GM18868 (cell line): ENCODE measurements at regions not wholly inside any gene's neighbourhood (a gene's known extent, or its start where the extent isn't known, plus 50 kb on each side); places are given as distances from the start of the nearest gene placed in this dataset.

Experiments used
- ATAC-seq: cut with Tn5 transposase; IDR thresholded peaks from one replicate; pipeline ENCODE4 v1.9.1; 2021; ENCODE audit warnings: mild to moderate bottlenecking, moderate library complexity; ENCODE audit not compliant: unreplicated experiment

DNA sequence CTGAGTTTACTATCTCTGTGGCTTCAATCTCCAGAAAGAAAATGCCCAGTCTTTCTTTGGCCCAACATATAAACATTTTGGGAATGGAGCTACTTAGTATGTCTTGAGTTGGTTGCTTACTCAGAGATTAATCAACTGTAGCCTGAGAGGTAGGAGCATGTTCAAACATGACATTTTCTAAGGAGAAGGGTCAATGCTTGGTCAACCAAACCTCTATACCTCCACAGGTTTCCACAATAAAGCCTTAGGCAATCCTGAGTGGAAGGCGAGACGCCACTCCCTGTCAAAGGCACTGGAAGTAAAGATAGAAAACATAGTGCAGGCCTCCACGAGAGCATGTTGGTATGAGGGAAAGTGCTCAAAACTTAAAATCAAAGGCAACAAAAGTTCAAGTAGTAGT lies 411.4 kb downstream of the KCTD16 start:
- no peak for ATAC-seq

- no peak for ATAC-seq
These were observed 410.4 kb downstream of the KCTD16 start for GRCh38 chr5:144581044-144581443.

DNA sequence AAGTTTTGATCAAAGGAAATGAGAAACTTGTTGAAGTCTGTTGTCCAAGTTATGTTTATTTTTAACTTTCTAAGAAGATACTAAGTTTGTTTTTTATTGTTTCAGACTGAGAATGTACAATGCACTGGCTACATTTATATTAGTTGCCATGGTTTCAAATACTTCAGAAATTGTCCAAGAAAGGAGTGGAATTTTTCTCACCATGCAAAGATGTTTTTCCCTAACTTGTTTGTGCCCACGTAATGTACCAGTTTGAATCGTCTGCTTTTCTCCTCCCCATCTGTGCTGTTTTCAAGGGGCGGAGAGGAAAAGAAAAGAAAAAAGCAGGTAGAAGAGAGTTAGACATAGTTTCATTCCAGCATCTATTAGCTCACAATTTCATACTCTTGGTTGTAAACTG lies 407.0 kb downstream of the KCTD16 start:
- no peak for ATAC-seq

DNA sequence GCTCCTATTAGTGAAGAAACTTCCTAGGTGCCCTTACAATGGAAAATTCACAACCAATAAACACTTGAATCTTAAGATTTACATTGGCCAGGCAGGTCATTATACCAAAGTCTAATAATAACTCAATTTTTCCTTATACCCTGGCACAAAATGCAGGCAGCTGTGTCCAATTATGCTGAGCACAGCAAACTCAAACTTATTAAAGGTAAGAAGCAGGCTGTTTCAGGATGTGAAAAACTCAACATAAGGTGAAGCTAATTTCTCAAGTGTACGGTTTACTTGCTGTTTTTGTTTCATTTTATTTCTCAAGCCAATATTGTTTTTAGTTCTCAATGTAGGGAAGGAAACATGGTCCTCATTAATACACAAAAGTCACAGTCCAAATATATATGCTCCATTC lies 405.1 kb downstream of the KCTD16 start:
- ATAC-seq: no peak

DNA sequence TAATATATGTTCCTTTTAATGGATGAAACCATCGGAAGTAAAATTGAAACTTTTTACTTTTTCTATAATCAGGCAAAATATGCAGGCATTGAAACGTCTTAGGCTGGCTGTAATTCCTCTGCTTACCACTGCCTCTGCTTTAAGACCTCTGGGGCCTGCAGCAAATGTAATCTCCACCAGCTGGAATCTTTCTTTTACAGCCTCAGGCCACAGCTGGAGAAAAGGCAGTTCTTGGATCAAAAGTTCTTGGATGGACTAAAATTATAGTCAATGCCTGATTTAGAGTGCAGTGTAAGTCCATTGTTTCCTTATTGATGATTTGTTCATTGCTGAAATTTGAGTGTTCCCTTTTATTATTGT lies 396.7 kb downstream of the KCTD16 start:
- ATAC-seq: no peak

DNA sequence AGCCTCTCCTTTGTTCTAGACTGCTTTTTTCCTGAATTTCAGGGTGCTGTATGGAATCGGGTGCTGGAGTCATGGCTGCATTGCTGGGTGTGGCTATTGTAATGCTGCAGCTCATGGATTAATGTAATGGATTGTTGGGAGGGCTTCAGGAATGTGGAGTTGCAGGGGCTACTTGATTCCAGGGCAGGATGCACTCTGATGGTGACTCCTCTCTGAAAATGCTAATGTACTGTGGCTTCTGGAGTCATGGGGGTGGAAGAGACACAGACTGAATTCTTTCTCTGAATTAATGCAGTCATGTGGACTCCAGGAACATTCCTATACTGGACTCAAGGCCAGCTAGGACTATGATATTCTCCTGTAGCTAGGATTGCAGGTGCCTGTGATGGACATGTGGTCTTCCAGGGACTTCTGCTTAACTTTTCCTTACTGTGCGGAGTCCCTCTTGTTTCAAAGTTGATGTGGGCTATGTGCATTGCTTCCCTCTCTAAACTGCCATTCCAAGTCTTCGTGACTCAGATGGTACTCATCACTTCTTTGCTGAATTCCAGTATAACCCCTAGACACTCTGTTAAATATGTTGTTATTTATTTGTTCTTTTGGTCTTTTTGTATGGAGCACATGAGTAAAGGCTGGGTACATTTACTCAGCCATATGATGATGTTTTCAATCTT lies 396.2 kb downstream of the KCTD16 start:
- no peak for ATAC-seq

- no peak for ATAC-seq
These were observed 378.9 kb downstream of the KCTD16 start for GRCh38 chr5:144549580-144549979.

- no peak for ATAC-seq
These were observed 378.3 kb downstream of the KCTD16 start for GRCh38 chr5:144548936-144549335.

DNA sequence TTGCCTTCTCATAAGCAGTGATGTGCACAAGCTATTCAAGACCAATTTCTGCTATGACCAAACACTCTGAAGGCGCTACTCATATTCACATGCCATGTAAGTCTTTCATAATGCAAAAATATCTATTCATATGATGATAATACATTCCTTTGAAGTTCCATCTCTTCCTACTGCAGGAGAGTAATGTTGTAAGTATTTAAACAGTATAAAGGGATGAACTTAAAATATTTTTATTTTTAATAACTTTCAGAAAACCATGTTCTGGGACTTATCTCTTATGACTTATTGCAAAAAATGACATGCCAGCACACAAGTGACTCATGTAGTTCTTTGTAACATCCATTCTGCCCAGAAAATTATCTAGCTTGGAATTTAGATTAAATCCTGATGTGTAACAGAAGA lies 376.4 kb downstream of the KCTD16 start:
- ATAC-seq: no peak

DNA sequence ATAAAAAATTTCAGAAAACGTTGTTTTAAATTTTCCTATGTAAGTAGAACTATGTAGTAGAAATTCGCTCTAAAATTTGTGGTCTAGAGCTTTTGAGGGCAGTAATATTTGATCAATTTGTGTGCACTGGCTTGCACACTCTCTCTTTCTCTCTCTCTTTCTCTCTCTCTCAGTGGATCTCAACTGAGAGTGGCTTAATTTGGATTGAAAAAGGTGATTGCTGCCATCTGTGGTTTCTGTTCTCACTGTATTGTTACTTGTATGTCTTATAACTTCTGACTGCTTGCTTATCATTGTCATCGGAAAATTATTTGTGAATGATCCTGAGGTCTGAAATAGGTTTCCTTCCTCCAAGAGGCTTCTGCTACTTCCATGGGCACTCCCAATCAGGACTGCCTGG lies 368.2 kb downstream of the KCTD16 start:
- ATAC-seq: no peak
